ENCODE measurements at regions not wholly inside any gene's neighbourhood (a gene's known extent, or its start where the extent isn't known, plus 50 kb on each side); places are given as distances from the start of the nearest gene placed in this dataset.

GRCh38 chr1:209461168-209461567 lies 122.3 kb upstream of the CAMK1G start:
- H2AK5ac ChIP-seq (ENCODE audit: low read length, severe bottlenecking), result no peak overlapping the region
- H2BK120ac ChIP-seq (ENCODE audit: low read depth, low read length), result no peak overlapping the region
- H3K9me3 ChIP-seq (ENCODE audit: control insufficient read depth, low read length), result peaks cover 33% of the 10 kb centered on the region
- H3K4ac ChIP-seq (ENCODE audit: low read depth in 1 of 2, low read length in 2 of 2), result no peak overlapping the region
- no peak overlapping the region for H3K14ac ChIP-seq (ENCODE audit: low read length in 2 of 2)
- H3K18ac ChIP-seq (ENCODE audit: low read depth in 1 of 2, low read length in 2 of 2), result no peak overlapping the region
- H2BK15ac ChIP-seq (ENCODE audit: low read depth, poor library complexity, severe bottlenecking), result no peak overlapping the region
- H3K9ac ChIP-seq (ENCODE audit: low read length), result no peak overlapping the region
- no peaks in the 10 kb centered on the region for H3K4me1 ChIP-seq (ENCODE audit: control insufficient read depth, insufficient read depth, low read depth, low read length)
- no peak overlapping the region for H2BK5ac ChIP-seq (ENCODE audit: low read depth, low read length, poor library complexity, severe bottlenecking)
- H3K4me2 ChIP-seq (ENCODE audit: low read length, poor library complexity, severe bottlenecking), result no peak overlapping the region
- H4K91ac ChIP-seq (ENCODE audit: low read length), result no peak overlapping the region
- H3K23ac ChIP-seq (ENCODE audit: low read length in 2 of 2), result no peak overlapping the region
- H3K4me3 ChIP-seq (ENCODE audit: insufficient read depth in 1 of 2, low read depth in 1 of 2, low read length in 2 of 2), result no peak overlapping the region
- no peaks in the 10 kb centered on the region for H3K79me1 ChIP-seq (replicated peaks; ENCODE audit: low read length, poor library complexity, severe bottlenecking)
- no peak overlapping the region for H4K8ac ChIP-seq (ENCODE audit: low read length)
- no peak overlapping the region for H2BK12ac ChIP-seq (ENCODE audit: low read length in 2 of 2)
- H3K27me3 ChIP-seq (ENCODE audit: control insufficient read depth in 1 of 2, insufficient read depth in 1 of 2, low read length in 2 of 2), result peaks cover 7 to 9% of the 10 kb centered on the region in 2 experiments
- no peaks in the 10 kb centered on the region for H3K36me3 ChIP-seq (ENCODE audit: control insufficient read depth in 1 of 2, insufficient read depth in 2 of 2, low read depth in 1 of 2, low read length in 2 of 2)
- no peak for DNase-seq
- H3K27ac ChIP-seq (ENCODE audit: low read length, poor library complexity, severe bottlenecking), result no peak overlapping the region
- H2AFZ ChIP-seq (ENCODE audit: low read depth, low read length), result no peak overlapping the region

DNA sequence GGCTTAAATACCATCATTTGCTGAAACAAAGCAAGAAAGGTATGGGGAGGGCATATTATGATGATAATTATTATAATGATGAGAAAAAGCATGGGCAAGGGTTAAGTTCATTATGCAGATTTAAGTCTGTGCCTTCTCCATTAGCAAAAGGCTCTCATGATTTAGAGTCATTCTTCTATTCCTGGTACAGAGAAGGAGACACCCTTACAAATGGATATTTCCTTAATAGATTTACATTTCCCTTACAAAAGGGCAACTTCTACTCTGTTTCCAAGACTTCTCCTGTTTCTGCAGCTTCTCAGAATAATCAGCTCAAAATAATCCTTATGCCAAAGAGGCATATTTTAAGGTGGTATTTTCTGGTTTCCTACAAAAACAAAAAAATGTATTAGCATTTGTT lies 121.1 kb upstream of the CAMK1G start:
- H2BK15ac ChIP-seq (ENCODE audit: low read depth, poor library complexity, severe bottlenecking), result no peak overlapping the region

DNA sequence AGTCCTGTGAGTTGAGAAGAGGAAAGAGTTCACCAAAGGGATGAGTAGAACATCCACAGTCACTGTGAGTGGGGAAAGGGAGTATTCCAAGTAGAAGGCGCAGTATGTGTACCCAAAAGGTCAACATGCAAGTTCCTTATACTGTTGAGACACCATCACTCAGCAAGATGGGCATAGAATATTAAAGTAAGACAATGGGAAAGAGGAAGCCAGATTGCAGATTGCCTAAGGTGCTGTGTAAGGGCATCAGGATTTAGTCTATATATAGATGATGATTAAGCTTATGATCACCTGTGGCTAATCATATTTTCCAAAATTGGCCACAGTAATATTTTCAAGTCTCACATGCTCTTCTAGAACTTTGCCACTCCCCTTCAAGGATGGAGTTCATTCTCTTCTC lies 120.1 kb upstream of the CAMK1G start:
- Histone ChIP-seq H3K4me2 (ENCODE audit: low read length, poor library complexity, severe bottlenecking) (no peak overlapping the region), H3K4me3 (ENCODE audit: insufficient read depth in 1 of 2, low read depth in 1 of 2, low read length in 2 of 2) (no peak overlapping the region), H3K14ac (ENCODE audit: low read length in 2 of 2) (no peak overlapping the region), H4K91ac (ENCODE audit: low read length) (no peak overlapping the region), H2AFZ (ENCODE audit: low read depth, low read length) (no peak overlapping the region), H2BK120ac (ENCODE audit: low read depth, low read length) (no peak overlapping the region), H3K36me3 (ENCODE audit: control insufficient read depth in 1 of 2, insufficient read depth in 2 of 2, low read depth in 1 of 2, low read length in 2 of 2) (no peaks in the 10 kb centered on the region), H4K8ac (ENCODE audit: low read length) (no peak overlapping the region), H3K23ac (ENCODE audit: low read length in 2 of 2) (no peak overlapping the region), H2AK5ac (ENCODE audit: low read length, severe bottlenecking) (no peak overlapping the region), H3K27ac (ENCODE audit: low read length, poor library complexity, severe bottlenecking) (no peak overlapping the region), H3K79me1 (replicated peaks; ENCODE audit: low read length, poor library complexity, severe bottlenecking) (no peaks in the 10 kb centered on the region), H3K4me1 (ENCODE audit: control insufficient read depth, insufficient read depth, low read depth, low read length) (no peaks in the 10 kb centered on the region), H3K4ac (ENCODE audit: low read depth in 1 of 2, low read length in 2 of 2) (no peak overlapping the region), H3K18ac (ENCODE audit: low read depth in 1 of 2, low read length in 2 of 2) (no peak overlapping the region), H2BK12ac (ENCODE audit: low read length in 2 of 2) (no peak overlapping the region), H3K9ac (ENCODE audit: low read length) (no peak overlapping the region), H2BK5ac (ENCODE audit: low read depth, low read length, poor library complexity, severe bottlenecking) (no peak overlapping the region), H3K27me3 (ENCODE audit: control insufficient read depth in 1 of 2, insufficient read depth in 1 of 2, low read length in 2 of 2) (peaks cover 8 to 13% of the 10 kb centered on the region in 2 experiments), H3K9me3 (ENCODE audit: control insufficient read depth, low read length) (peaks cover 33% of the 10 kb centered on the region), H2BK15ac (ENCODE audit: low read depth, poor library complexity, severe bottlenecking) (no peak overlapping the region)
- DNase-seq, result no peak
- 86% methylated on average over 1 of the region's 1 CpG for WGBS

More for the DNA sequence above, 121.1 kb upstream of the CAMK1G start:
- H3K27me3 ChIP-seq (ENCODE audit: control insufficient read depth in 1 of 2, insufficient read depth in 1 of 2, low read length in 2 of 2), result peaks cover 15 to 18% of the 10 kb centered on the region in 2 experiments
- no peak overlapping the region for H3K27ac ChIP-seq (ENCODE audit: low read length, poor library complexity, severe bottlenecking)
- no peak overlapping the region for H4K8ac ChIP-seq (ENCODE audit: low read length)
- no peak overlapping the region for H3K4me3 ChIP-seq (ENCODE audit: insufficient read depth in 1 of 2, low read depth in 1 of 2, low read length in 2 of 2)
- H3K9me3 ChIP-seq (ENCODE audit: control insufficient read depth, low read length), result peaks cover 33% of the 10 kb centered on the region
- H4K91ac ChIP-seq (ENCODE audit: low read length), result no peak overlapping the region
- H2BK120ac ChIP-seq (ENCODE audit: low read depth, low read length), result no peak overlapping the region
- H2BK5ac ChIP-seq (ENCODE audit: low read depth, low read length, poor library complexity, severe bottlenecking), result no peak overlapping the region
- no peaks in the 10 kb centered on the region for H3K4me1 ChIP-seq (ENCODE audit: control insufficient read depth, insufficient read depth, low read depth, low read length)
- no peak overlapping the region for H2AK5ac ChIP-seq (ENCODE audit: low read length, severe bottlenecking)
- no peaks in the 10 kb centered on the region for H3K36me3 ChIP-seq (ENCODE audit: control insufficient read depth in 1 of 2, insufficient read depth in 2 of 2, low read depth in 1 of 2, low read length in 2 of 2)
- H3K23ac ChIP-seq (ENCODE audit: low read length in 2 of 2), result no peak overlapping the region
- no peak overlapping the region for H3K4me2 ChIP-seq (ENCODE audit: low read length, poor library complexity, severe bottlenecking)
- no peak overlapping the region for H2AFZ ChIP-seq (ENCODE audit: low read depth, low read length)
- no peak overlapping the region for H3K9ac ChIP-seq (ENCODE audit: low read length)
- H3K18ac ChIP-seq (ENCODE audit: low read depth in 1 of 2, low read length in 2 of 2), result no peak overlapping the region
- H2BK12ac ChIP-seq (ENCODE audit: low read length in 2 of 2), result no peak overlapping the region
- DNase-seq, result no peak
- no peak overlapping the region for H3K14ac ChIP-seq (ENCODE audit: low read length in 2 of 2)
- no peaks in the 10 kb centered on the region for H3K79me1 ChIP-seq (replicated peaks; ENCODE audit: low read length, poor library complexity, severe bottlenecking)
- H3K4ac ChIP-seq (ENCODE audit: low read depth in 1 of 2, low read length in 2 of 2), result no peak overlapping the region

- Histone ChIP-seq H3K4me1 (ENCODE audit: control insufficient read depth, insufficient read depth, low read depth, low read length) (no peaks in the 10 kb centered on the region), H4K8ac (ENCODE audit: low read length) (no peak overlapping the region), H2BK15ac (ENCODE audit: low read depth, poor library complexity, severe bottlenecking) (no peak overlapping the region), H3K27ac (ENCODE audit: low read length, poor library complexity, severe bottlenecking) (no peak overlapping the region), H3K9ac (ENCODE audit: low read length) (no peak overlapping the region), H3K9me3 (ENCODE audit: control insufficient read depth, low read length) (peaks cover 12% of the 10 kb centered on the region), H3K14ac (ENCODE audit: low read length in 2 of 2) (no peak overlapping the region), H2BK120ac (ENCODE audit: low read depth, low read length) (no peak overlapping the region), H3K4ac (ENCODE audit: low read depth in 1 of 2, low read length in 2 of 2) (no peak overlapping the region), H3K23ac (ENCODE audit: low read length in 2 of 2) (no peak overlapping the region), H3K36me3 (ENCODE audit: control insufficient read depth in 1 of 2, insufficient read depth in 2 of 2, low read depth in 1 of 2, low read length in 2 of 2) (no peaks in the 10 kb centered on the region), H3K79me1 (replicated peaks; ENCODE audit: low read length, poor library complexity, severe bottlenecking) (no peaks in the 10 kb centered on the region), H2AK5ac (ENCODE audit: low read length, severe bottlenecking) (no peak overlapping the region), H3K4me3 (ENCODE audit: insufficient read depth in 1 of 2, low read depth in 1 of 2, low read length in 2 of 2) (no peak overlapping the region), H2BK5ac (ENCODE audit: low read depth, low read length, poor library complexity, severe bottlenecking) (no peak overlapping the region), H2BK12ac (ENCODE audit: low read length in 2 of 2) (no peak overlapping the region), H3K27me3 (ENCODE audit: control insufficient read depth in 1 of 2, insufficient read depth in 1 of 2, low read length in 2 of 2) (peaks cover 0 to 12% of the 10 kb centered on the region in 2 experiments), H4K91ac (ENCODE audit: low read length) (no peak overlapping the region), H3K4me2 (ENCODE audit: low read length, poor library complexity, severe bottlenecking) (no peak overlapping the region), H2AFZ (ENCODE audit: low read depth, low read length) (no peak overlapping the region), H3K18ac (ENCODE audit: low read depth in 1 of 2, low read length in 2 of 2) (no peak overlapping the region)
- no peak for DNase-seq
Measured at GRCh38 chr1:209473025-209473424, 110.5 kb upstream of the CAMK1G start.

All from mesenchymal stem cell (in vitro differentiated cells and primary cell).